Kidney (tissue), 13 donors: ENCODE measurements at regions not wholly inside any gene's neighbourhood (a gene's known extent, or its start where the extent isn't known, plus 50 kb on each side); places are given as distances from the start of the nearest gene placed in this dataset.
"Not testable (repeated sequence)": the region's sequence is repeated elsewhere in the genome, so short reads cannot be mapped to it uniquely, and the experiment has no call there.

Source experiments
- DNase-seq, 5 donors: peaks; one replicate each; pipeline ENCODE4 v3.0.0-alpha.2; 2013 to 2020
- FAIRE-seq: peaks from 2 replicates; lab custom pipeline; 2012; peaks lifted over from hg19 to GRCh38; lab: Jason Lieb, UNC
- H3K27ac ChIP-seq, 2 donors: one replicate each; pipeline ENCODE4 v1.7.0; 2013; ENCODE audit warnings: low read depth in 2 of 2, low read length in 2 of 2, inconsistent platforms in 1 of 2
- H3K27me3 ChIP-seq: one replicate; pipeline ENCODE4 v1.7.1; 2013; ENCODE audit warnings: low read length, inconsistent platforms; ENCODE audit not compliant: control insufficient read depth, insufficient read depth
- H3K36me3 ChIP-seq, 3 donors: one replicate each; pipeline versions ENCODE4 v1.7.0 to v1.7.1; 2013; ENCODE audit warnings: low read length in 3 of 3, control low read depth in 1 of 3, inconsistent platforms in 1 of 3; ENCODE audit not compliant: insufficient read depth in 3 of 3, control insufficient read depth in 2 of 3
- H3K4me1 ChIP-seq, 3 donors: one replicate each; pipeline versions ENCODE4 v1.7.0 to v1.7.1; 2013; ENCODE audit warnings: low read length in 3 of 3, inconsistent platforms in 1 of 3, low read depth in 1 of 3; ENCODE audit not compliant: control insufficient read depth in 2 of 3, insufficient read depth in 2 of 3
- H3K4me3 ChIP-seq, 3 donors: one replicate each; pipeline versions ENCODE4 v1.7.0 to v1.8.1; 2013; ENCODE audit warnings: low read length in 3 of 3, control low read depth in 1 of 3, inconsistent platforms in 1 of 3
- H3K9ac ChIP-seq, 3 donors: one replicate each; pipeline versions ENCODE4 v1.7.0 to v1.7.1; 2013; ENCODE audit warnings: low read length in 3 of 3, control low read depth in 1 of 3, inconsistent platforms in 1 of 3
- H3K9me3 ChIP-seq, 3 donors: one replicate each; pipeline versions ENCODE4 v1.7.0 to v1.7.1; 2013; ENCODE audit warnings: low read length in 3 of 3, control low read depth in 1 of 3, inconsistent platforms in 1 of 3; ENCODE audit not compliant: control insufficient read depth in 2 of 3, insufficient read depth in 1 of 3
- CTCF ChIP-seq: IDR thresholded peaks from 3 replicates; pipeline ENCODE4 v1.5.1; 2012; ENCODE audit warnings: mild to moderate bottlenecking, moderate library complexity, borderline replicate concordance; ENCODE audit not compliant: insufficient read depth; ENCODE audit errors: extremely low read depth
- intact Hi-C: fragments of 100-400 bp; cut with DNase I; formaldehyde crosslinking; loops from one replicate; pipeline ENCODE4 v1.11.1; 2022
- donor health status: control.
- donor health status: control.
- donor health status: control.
- donor health status: control.
- donor health status: control.
- donor health status: DM: yes; HTN: yes; CAD: no.
- donor health status: Normal renal cell carcinoma (clear cell type).

- FAIRE-seq (no peak), DNase-seq (no peak)
- Histone ChIP-seq H3K9me3 (peaks cover 0 to 11% (median 0%) of the 10 kb centered on the region in 3 donors), H3K4me3 (no peak overlapping the region), H3K36me3 (no peaks in the 10 kb centered on the region), H3K4me1 (no peaks in the 10 kb centered on the region), H3K27me3 (no peaks in the 10 kb centered on the region), H3K9ac (no peak overlapping the region), H3K27ac (no peak overlapping the region)
- intact Hi-C loops: no loop called here
- TF ChIP-seq CTCF: no peak
These were observed 89.3 kb downstream of the TEX36 start for GRCh38 chr10:125593644-125594043.

- intact Hi-C loops: no loop called here
- H3K4me3 ChIP-seq: no peak overlapping the region
- DNase-seq (no peak), FAIRE-seq (no peak)
- peaks cover 0 to 11% (median 0%) of the 10 kb centered on the region in 3 donors for H3K9me3 ChIP-seq
- no peaks in the 10 kb centered on the region for H3K36me3 ChIP-seq
- H3K4me1 ChIP-seq: no peaks in the 10 kb centered on the region
- TF ChIP-seq CTCF: no peak
- no peaks in the 10 kb centered on the region for H3K27me3 ChIP-seq
- no peak overlapping the region for H3K9ac ChIP-seq
- no peak overlapping the region for H3K27ac ChIP-seq
These were observed 90.1 kb downstream of the TEX36 start for GRCh38 chr10:125592897-125593296.

- FAIRE-seq (no peak), DNase-seq (no peak)
- no peaks in the 10 kb centered on the region for H3K36me3 ChIP-seq
- intact Hi-C loops: no loop called here
- no peak overlapping the region for H3K9ac ChIP-seq
- no peak for TF ChIP-seq CTCF
- no peak overlapping the region for H3K4me3 ChIP-seq
- H3K27ac ChIP-seq: no peak overlapping the region
- H3K27me3 ChIP-seq: no peaks in the 10 kb centered on the region
- peaks cover 0 to 11% (median 0%) of the 10 kb centered on the region in 3 donors for H3K9me3 ChIP-seq
- H3K4me1 ChIP-seq: no peaks in the 10 kb centered on the region
These were observed 91.1 kb downstream of the TEX36 start for GRCh38 chr10:125591886-125592285.

- H3K4me3 ChIP-seq, DNase-seq, H3K9ac ChIP-seq, intact Hi-C loops, H3K4me1 ChIP-seq, H3K9me3 ChIP-seq, FAIRE-seq, H3K36me3 ChIP-seq, H3K27ac ChIP-seq, H3K27me3 ChIP-seq: not testable (repeated sequence)
These were observed 94.2 kb downstream of the TEX36 start for GRCh38 chr10:125588738-125589137.
